Transverse colon (tissue), 4 donors: ENCODE measurements at regions not wholly inside any gene's neighbourhood (a gene's known extent, or its start where the extent isn't known, plus 50 kb on each side); places are given as distances from the start of the nearest gene placed in this dataset.

Experiments used
- DNase-seq: peaks from one replicate; pipeline ENCODE4 v3.0.0-alpha.2; 2019
- H3K27ac ChIP-seq, 4 donors: fragments of 200-600 bp; sonication (generic); 2 replicates each; pipeline ENCODE4 v1.5.1; 2016 to 2018; ENCODE audit warnings: inconsistent platforms in 4 of 4
- H3K27me3 ChIP-seq: fragments of 200-600 bp; sonication (generic); 2 replicates; pipeline ENCODE4 v1.5.1; 2017; ENCODE audit warnings: inconsistent platforms
- H3K36me3 ChIP-seq, 4 donors: fragments of 200-600 bp; sonication (generic); 2 replicates each; pipeline ENCODE4 v1.5.1; 2017 to 2019; ENCODE audit warnings: inconsistent platforms in 4 of 4
- H3K4me1 ChIP-seq, 4 donors: fragments of 200-600 bp; sonication (generic); 2 replicates each; pipeline ENCODE4 v1.5.1; 2017 to 2020; ENCODE audit warnings: inconsistent platforms in 4 of 4
- H3K4me3 ChIP-seq, 4 donors: fragments of 200-600 bp; sonication (generic); 1 replicate in 1 of 4; 2 replicates in 3 of 4; pipeline versions ENCODE4 v1.5.1 to v1.6.1; 2017 to 2019; ENCODE audit warnings: inconsistent platforms in 4 of 4
- H3K9me3 ChIP-seq, 2 donors: fragments of 200-600 bp; sonication (generic); 2 replicates each; pipeline ENCODE4 v1.5.1; 2017 to 2019; ENCODE audit warnings: inconsistent platforms in 2 of 2
- CTCF ChIP-seq, 5 experiments: fragments of 200-600 bp in 3 of 5; fragments of 450-650 bp in 2 of 5; sonication (generic) in 3 of 5; IDR thresholded peaks; 1 replicate in 2 of 5; 2 replicates in 3 of 5; pipeline ENCODE4 v1.5.1; 2016 to 2017; ENCODE audit warnings: antibody characterized with exemption in 5 of 5, inconsistent platforms in 3 of 5, mild to moderate bottlenecking in 2 of 5, moderate library complexity in 1 of 5
- EP300 ChIP-seq: sonication (generic); formaldehyde crosslinking; IDR thresholded peaks from one replicate; pipeline ENCODE4 v1.6.1; 2017; ENCODE audit warnings: antibody characterized with exemption, low read depth
- POLR2A ChIP-seq: fragments of 450-650 bp; IDR thresholded peaks from one replicate; pipeline ENCODE4 v1.6.1; 2016; ENCODE audit warnings: antibody characterized with exemption, mild to moderate bottlenecking, moderate library complexity
- POLR2AphosphoS5 ChIP-seq, 3 donors: sonication (generic); formaldehyde crosslinking; IDR thresholded peaks; one replicate each; pipeline ENCODE4 v1.6.1; 2016; ENCODE audit warnings: antibody characterized with exemption in 3 of 3
- WGBS, 2 donors: methylation state at CpG; one replicate each; pipeline ENCODE4 v1.1.5; 2018; ENCODE audit warnings: low coverage in 1 of 2; 5-methylcytosine and 5-hydroxymethylcytosine counted together
- in situ Hi-C, 4 donors: fragments of 200-750 bp; cut with MboI; loops; one replicate each; pipeline versions ENCODE4 v1.15.0 to v1.15.1; 2017; ENCODE audit warnings: low sequenced_read_pairs in 3 of 4, low pct_ligation_motif_present in 1 of 4, low pct_unique_long_range_greater_than_20kb in 1 of 4
- intact Hi-C: fragments of 100-400 bp; cut with DNase I; formaldehyde crosslinking; loops from one replicate; pipeline ENCODE4 v1.15.1; 2023; ENCODE audit warnings: low total_unique reads

- H3K9me3 ChIP-seq: peaks cover 0 to 5% of the 10 kb centered on the region in 2 donors
- WGBS, 2 donors: 20 to 41% methylated on average over 1 to 5 of the region's 5 CpGs
- intact Hi-C loops (no loop called here), in situ Hi-C loops (no loop called here)
- H3K36me3 ChIP-seq: no peaks in the 10 kb centered on the region
- H3K27me3 ChIP-seq: no peaks in the 10 kb centered on the region
- no peak overlapping the region for H3K4me3 ChIP-seq
- H3K27ac ChIP-seq: no peak overlapping the region
- TF ChIP-seq POLR2AphosphoS5 (IDR thresholded peaks at IDR 0.05): no peak
- TF ChIP-seq POLR2A: no peak
- TF ChIP-seq EP300: no peak
- no peak for TF ChIP-seq CTCF (IDR thresholded peaks at IDR 0.05)
- no peak for DNase-seq
- H3K4me1 ChIP-seq: no peaks in the 10 kb centered on the region
Observed at GRCh38 chr14:76666746-76667145, 94.5 kb upstream of the VASH1 start.

- TF ChIP-seq CTCF (IDR thresholded peaks at IDR 0.05) (no peak), POLR2A (no peak), EP300 (no peak), POLR2AphosphoS5 (IDR thresholded peaks at IDR 0.05) (no peak)
- H3K27ac ChIP-seq: no peak overlapping the region
- intact Hi-C loops: no loop called here
Observed at GRCh38 chr14:76669770-76670169, 91.5 kb upstream of the VASH1 start.

GRCh38 chr14:76672123-76672522 is 89.1 kb upstream of the VASH1 start:
- 78 to 100% methylated on average over 1 to 3 of the region's 3 CpGs for WGBS, 2 donors
- no peaks in the 10 kb centered on the region for H3K27me3 ChIP-seq
- no peak overlapping the region for H3K4me3 ChIP-seq
- H3K36me3 ChIP-seq: no peaks in the 10 kb centered on the region
- H3K9me3 ChIP-seq: peaks cover 0 to 5% of the 10 kb centered on the region in 2 donors
- DNase-seq: no peak
- no peak for TF ChIP-seq CTCF (IDR thresholded peaks at IDR 0.05)
- no peak for TF ChIP-seq EP300
- no peak for TF ChIP-seq POLR2A
- TF ChIP-seq POLR2AphosphoS5 (IDR thresholded peaks at IDR 0.05): no peak
- H3K27ac ChIP-seq: no peak overlapping the region
- no peaks in the 10 kb centered on the region for H3K4me1 ChIP-seq
- intact Hi-C loops: no loop called here
- in situ Hi-C loops: no loop called here

More at GRCh38 chr14:76669770-76670169, 91.5 kb upstream of the VASH1 start:
- DNase-seq: no peak
- peaks cover 0 to 5% of the 10 kb centered on the region in 2 donors for H3K9me3 ChIP-seq
- H3K4me1 ChIP-seq: no peaks in the 10 kb centered on the region
- no peaks in the 10 kb centered on the region for H3K36me3 ChIP-seq
- no peak overlapping the region for H3K4me3 ChIP-seq
- in situ Hi-C loops: no loop called here
- no peaks in the 10 kb centered on the region for H3K27me3 ChIP-seq

- in situ Hi-C loops (no loop called here), intact Hi-C loops (no loop called here)
- TF ChIP-seq POLR2AphosphoS5 (IDR thresholded peaks at IDR 0.05) (no peak), EP300 (no peak), CTCF (IDR thresholded peaks at IDR 0.05) (no peak), POLR2A (no peak)
- Histone ChIP-seq H3K27me3 (no peaks in the 10 kb centered on the region), H3K4me3 (no peak overlapping the region), H3K27ac (no peak overlapping the region), H3K9me3 (peaks cover 0 to 5% of the 10 kb centered on the region in 2 donors), H3K4me1 (no peaks in the 10 kb centered on the region), H3K36me3 (no peaks in the 10 kb centered on the region)
- DNase-seq: no peak
- WGBS, 2 donors: 94% methylated on average over 3 of the region's 3 CpGs; no CpG with 5 or more reads in 1 of the 2 donors
Observed at GRCh38 chr14:76673261-76673660, 88.0 kb upstream of the VASH1 start.
